NOMO-1 (cell line): ENCODE measurements at regions not wholly inside any gene's neighbourhood (a gene's known extent, or its start where the extent isn't known, plus 50 kb on each side); places are given as distances from the start of the nearest gene placed in this dataset.

Experiments
- DNase-seq, 2 experiments: peaks; one replicate each; lab custom pipeline; 2025; ENCODE audit not compliant: unreplicated experiment in 2 of 2; lab: John Stamatoyannopoulos, UW

GRCh38 chr2:133717497-133717896 lies 149.2 kb upstream of the NCKAP5 start:
- no peak for DNase-seq

DNA sequence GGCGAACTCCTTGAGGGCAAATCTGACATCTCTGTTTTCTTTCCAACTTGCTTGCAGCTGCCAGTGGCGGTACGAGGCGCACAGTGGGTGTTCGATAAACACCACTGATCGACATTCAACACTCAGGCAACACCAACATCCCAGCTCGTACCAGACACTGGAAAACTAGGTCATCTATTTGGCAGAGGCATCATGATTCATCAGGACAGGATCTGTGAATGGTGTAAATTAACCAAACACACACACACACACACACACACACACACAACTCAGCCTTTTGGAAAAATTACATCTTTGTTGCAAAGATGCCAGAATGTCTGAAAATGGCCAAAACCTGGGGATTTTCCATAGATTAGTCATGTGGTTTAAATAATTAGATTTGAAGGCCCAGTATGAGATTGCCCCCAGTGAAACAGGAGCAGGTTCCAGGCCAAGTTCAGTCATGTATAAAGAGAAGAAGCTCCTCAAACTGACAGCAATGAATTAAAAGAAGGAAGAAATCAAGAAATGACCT lies 150.5 kb upstream of the NCKAP5 start:
- DNase-seq, result no peak

DNA sequence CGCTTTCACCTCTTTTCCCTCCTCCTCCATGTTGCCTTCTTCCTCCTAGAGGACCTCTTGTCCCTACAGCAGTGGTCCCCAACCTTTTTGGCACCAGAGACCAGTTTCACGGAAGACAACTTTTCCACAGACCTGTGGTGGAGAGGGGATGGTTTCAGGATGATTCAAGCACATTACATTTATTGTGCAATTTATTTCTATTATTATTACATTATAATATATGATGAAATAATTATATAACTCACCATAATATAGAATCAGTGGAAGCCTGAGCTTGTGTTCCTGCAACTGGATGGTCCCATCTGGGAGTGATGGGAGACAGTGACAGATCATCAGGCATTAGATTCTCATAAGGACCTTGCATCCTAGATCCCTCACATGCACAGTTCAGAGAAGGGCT lies 152.2 kb upstream of the NCKAP5 start:
- no peak for DNase-seq

GRCh38 chr2:133721118-133721517 lies 152.9 kb upstream of the NCKAP5 start:
- DNase-seq, result no peak

- no peak for DNase-seq
These were observed 154.9 kb upstream of the NCKAP5 start for GRCh38 chr2:133723133-133723532.

- DNase-seq, result no peak
These were observed 158.7 kb upstream of the NCKAP5 start for GRCh38 chr2:133726973-133727372.

DNA sequence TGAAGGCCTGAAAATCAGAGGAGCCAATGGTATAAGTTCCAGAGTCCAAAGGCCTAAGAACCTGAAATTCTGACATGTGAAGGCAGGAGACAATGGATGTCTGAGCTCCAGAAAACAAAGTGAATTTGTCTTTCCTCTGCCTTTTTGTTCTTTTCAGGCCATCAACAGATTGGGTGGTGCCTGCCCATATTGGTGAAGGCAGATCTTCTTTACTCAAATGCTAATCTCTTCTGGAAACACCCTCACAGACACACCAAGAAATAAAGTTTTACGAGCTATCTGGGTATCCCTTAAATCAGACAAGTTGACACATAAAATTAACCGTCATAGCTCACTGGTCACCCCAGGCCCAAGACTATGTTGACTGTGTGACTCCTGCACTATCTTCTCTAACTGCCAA lies 163.8 kb upstream of the NCKAP5 start:
- DNase-seq, result no peak

GRCh38 chr2:133732982-133733900 lies 165.0 kb upstream of the NCKAP5 start:
- DNase-seq, result no peak

DNA sequence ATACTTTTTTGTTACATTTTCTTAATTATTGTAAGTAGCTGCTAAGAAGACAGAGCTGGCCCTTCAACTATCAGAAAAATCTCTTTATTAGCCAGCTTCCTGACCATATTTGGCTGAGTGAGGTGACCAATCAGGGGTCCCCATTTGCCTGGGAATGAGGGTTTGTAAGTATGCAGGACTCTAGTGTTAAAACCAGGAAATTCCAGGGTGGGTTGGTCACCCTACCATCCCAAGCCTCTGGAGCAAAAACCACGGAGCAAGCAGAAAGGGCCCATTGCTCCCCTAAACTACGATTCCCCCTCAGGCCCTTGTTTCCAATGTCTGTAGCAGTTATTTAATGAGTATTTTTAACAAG lies 165.6 kb upstream of the NCKAP5 start:
- no peak for DNase-seq

DNA sequence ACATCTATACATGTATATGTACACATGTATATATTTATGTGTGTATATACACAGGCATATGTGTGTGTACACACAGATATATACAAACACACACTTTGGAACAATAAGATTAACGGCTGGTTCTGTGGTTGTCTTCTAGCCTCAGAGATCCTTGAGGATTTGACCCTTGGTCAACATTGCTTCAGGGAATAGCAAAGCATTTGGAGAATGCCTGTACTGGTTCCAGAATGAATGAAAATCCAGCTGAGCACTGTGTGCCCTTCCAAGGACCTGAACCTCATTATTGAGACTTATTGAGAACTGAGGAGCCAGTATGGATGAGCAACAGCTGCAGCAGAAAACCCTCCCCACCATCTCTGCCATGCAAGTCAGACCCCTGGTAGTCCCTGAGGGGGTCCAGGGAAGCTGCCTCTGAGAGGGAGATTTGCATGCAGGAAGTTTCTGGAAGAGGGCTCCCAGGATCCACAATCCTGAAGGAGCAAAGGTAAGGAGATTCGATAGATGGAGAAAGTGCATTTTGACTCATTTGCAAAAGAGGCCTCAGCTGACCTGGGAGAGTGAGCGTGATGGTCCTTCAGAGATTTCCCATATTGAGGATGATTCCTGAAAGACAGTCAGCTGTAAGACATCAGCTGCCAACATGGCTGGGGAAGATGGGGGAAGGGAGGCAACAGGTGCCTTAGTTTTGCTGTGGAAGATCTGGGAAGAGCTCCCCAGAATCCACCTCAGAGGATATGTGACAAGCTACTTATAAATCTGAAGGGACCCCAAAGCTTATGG lies 166.6 kb upstream of the NCKAP5 start:
- DNase-seq, result no peak

DNA sequence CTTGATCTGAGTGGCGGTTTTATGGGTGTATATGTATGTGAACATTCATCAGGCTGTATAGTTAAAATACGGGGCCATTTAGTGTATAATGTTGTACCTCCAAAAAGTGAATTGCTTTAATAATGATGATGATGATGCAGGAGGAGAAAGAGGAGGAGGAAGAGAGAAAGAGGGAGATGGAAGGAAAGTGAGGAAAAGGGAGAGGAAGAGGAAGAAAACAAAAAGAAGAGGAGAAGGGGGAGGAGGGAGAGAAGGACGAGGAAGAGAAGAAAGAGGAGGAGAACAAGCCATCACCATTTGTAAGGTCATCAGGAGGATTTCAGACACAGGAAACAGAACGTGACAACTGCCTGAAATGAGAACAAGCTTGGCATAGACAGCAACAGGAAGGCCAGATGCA lies 168.4 kb upstream of the NCKAP5 start:
- DNase-seq, result no peak

- DNase-seq, result no peak
These were observed 169.2 kb upstream of the NCKAP5 start for GRCh38 chr2:133737242-133737993.

GRCh38 chr2:133739039-133739438 lies 170.8 kb upstream of the NCKAP5 start:
- DNase-seq, result no peak

DNA sequence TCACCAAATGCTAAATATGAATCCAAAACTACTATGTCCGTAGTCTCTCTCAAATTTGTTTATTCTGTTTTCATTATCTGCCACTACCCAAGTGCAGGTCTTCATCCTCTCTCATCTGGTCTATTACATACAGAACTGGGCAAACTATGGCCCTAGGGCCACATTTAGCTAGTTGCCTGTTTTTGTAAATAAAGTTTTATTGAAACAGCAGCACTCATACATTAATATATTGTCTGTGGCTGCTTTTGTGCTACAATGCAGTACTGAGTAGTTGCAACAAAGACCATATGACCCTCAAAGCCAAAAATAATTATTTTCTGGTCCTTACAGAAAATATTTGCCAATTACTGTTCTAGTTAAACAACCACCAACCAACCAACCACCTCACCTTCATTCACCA lies 172.2 kb upstream of the NCKAP5 start:
- DNase-seq, result no peak

- no peak for DNase-seq
These were observed 179.9 kb upstream of the NCKAP5 start for GRCh38 chr2:133748007-133748700.

DNA sequence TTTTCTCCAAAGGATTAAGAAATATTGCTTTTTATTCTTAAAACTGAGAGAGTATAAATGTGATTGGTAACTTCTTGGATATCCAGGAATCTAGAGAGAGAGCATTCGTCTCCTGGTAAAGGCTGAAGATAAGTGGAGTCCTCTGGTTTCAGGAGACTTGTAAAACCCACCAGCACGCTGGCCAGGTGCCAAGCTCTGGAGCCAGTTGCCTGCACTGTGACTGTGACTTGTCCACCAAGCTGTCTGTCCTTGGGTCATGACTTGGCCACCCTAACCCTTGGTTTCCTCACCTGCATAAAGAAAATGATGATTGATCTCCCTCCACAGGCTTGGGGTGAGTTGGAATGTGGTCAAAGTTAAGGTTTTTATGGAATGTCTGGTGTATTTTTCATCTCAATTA lies 185.4 kb upstream of the NCKAP5 start:
- DNase-seq, result no peak

DNA sequence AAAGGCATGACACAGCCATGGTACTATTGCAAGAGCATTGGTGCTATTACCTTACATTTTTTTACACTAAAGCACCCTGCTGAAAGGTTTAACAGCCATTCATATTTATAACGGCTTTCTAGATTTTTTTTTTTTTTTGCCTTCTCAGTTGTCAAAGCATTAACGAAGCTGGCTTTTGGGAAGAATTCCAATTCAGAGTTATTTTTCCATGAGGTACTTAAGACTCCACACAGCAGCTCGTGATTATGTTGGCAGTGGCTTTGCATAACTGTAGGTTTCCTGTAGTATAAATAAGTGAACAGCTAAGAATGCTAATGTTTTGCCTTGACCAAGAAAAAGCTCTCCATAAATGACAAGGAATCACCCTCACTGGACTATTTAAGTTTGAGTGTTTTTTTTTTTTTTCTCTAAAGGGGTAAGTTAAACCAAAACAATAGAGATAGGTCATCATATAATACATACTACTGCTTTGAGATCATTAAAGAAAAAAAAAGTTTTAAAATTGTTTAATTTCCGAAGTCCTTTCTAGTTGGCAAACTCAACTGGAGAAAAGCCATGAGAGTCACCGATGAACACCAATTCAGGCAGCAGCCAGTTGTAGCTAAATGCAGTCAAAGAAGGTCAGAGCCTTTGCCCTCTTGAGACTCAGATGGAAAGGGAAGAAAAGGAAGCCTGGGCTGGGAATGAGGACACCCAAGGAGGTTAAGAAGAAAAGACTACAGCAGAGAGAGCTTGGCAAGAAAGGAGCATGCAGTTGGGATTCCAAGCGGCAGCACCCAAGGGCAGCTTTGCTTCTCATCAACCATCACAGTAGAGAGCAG lies 187.4 kb upstream of the NCKAP5 start:
- no peak for DNase-seq

- no peak for DNase-seq
These were observed 188.6 kb upstream of the NCKAP5 start for GRCh38 chr2:133756833-133757232.

DNA sequence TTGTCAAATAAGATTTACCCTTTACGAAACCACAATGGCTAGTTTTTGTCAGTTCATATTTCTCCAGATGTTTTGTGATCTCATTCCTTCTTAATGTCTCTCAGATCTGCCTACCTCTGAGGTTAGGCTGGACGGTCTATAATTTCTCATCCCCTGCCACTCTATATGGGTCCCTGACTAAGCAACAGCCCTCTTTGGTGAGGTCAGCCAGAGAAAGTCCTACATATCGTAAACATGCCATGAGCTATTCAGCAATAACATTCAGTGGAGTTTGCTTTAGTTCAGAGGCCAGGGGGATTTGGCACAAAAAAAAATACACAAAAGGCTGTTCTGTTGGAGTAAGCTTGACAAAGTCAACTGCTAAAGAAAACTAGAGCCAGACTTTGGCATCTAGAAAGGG lies 192.1 kb upstream of the NCKAP5 start:
- no peak for DNase-seq

DNA sequence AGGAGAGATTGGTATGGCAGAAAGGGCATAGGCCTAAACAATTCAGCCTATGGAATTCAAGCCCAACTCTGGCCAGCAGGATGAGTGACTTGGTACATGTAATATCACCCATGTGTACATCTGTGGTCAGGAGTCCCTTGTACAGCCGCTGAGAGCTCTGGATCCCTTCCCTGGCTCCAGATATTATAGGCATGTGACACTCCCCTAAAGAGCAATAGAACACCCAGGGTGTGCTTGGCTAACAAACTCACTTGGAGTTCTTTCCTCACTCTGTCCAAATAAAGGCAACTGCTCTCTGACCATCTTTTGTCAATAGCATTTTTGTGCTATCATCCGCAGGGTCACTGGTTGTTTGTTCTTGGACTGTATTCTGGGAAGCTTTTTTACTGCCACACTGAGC lies 197.4 kb upstream of the NCKAP5 start:
- DNase-seq, result no peak
